SK-N-SH (cell line): ENCODE measurements at regions not wholly inside any gene's neighbourhood (a gene's known extent, or its start where the extent isn't known, plus 50 kb on each side); places are given as distances from the start of the nearest gene placed in this dataset.

Experiments
- CTCF ChIA-PET: fragments of 300-600, 350-600 bp; formaldehyde crosslinking; extraction: SDS; loops from one replicate; lab custom pipeline; 2021; lab: Yijun Ruan, JAX
- POLR2A ChIA-PET: fragments of 350-600 bp; sonication (Branson Sonifier 250); formaldehyde crosslinking; extraction: SDS; loops from one replicate; lab custom pipeline; 2020; ENCODE audit warnings: antibody characterized with exemption, inconsistent platforms; lab: Yijun Ruan, JAX
- DNase-seq: peaks from one replicate; pipeline ENCODE4 v3.0.0; 2012
- H2AFZ ChIP-seq: fragments of 200-600 bp; sonication (generic); 2 replicates; pipeline ENCODE4 v1.8.1; 2016; ENCODE audit warnings: antibody characterized with exemption, mild to moderate bottlenecking, low read depth
- H3F3A ChIP-seq: fragments of 200-600 bp; sonication (generic); replicated peaks from 2 replicates; pipeline ENCODE3; 2016; ENCODE audit warnings: antibody characterized with exemption, mild to moderate bottlenecking; ENCODE audit not compliant: insufficient read depth
- H3K27ac ChIP-seq, 2 experiments: fragments of 200-500 bp in 1 of 2; fragments of 200-600 bp in 1 of 2; sonication (Bioruptor generic) in 1 of 2; sonication (generic), shearing (Covaris generic) in 1 of 2; 2 replicates each; pipeline versions ENCODE4 v1.5.1 to v1.6.1; 2014 to 2016; ENCODE audit warnings: low read depth in 2 of 2, inconsistent platforms in 1 of 2, low read length in 1 of 2, mild to moderate bottlenecking in 1 of 2, mixed read lengths in 1 of 2
- H3K27me3 ChIP-seq: fragments of 200-600 bp; sonication (generic), shearing (Covaris generic); 2 replicates; pipeline ENCODE4 v1.6.1; 2016; ENCODE audit warnings: mixed run types; ENCODE audit not compliant: insufficient read depth
- H3K36me3 ChIP-seq, 2 experiments: fragments of 200-500 bp in 1 of 2; fragments of 200-600 bp in 1 of 2; sonication (Bioruptor generic) in 1 of 2; sonication (generic) in 1 of 2; replicated peaks in 1 of 2; 2 replicates each; pipeline versions ENCODE3 to v1.5.1; 2014 to 2016; ENCODE audit warnings: low read length in 1 of 2, mild to moderate bottlenecking in 1 of 2; ENCODE audit not compliant: insufficient read depth in 2 of 2, control insufficient read depth in 1 of 2
- H3K4me1 ChIP-seq, 2 experiments: fragments of 200-500 bp in 1 of 2; fragments of 200-600 bp in 1 of 2; sonication (Bioruptor generic) in 1 of 2; sonication (generic), shearing (Covaris generic) in 1 of 2; 2 replicates each; pipeline versions ENCODE4 v1.5.1 to v1.6.1; 2014 to 2016; ENCODE audit warnings: low read depth in 1 of 2, low read length in 1 of 2, mixed run types in 1 of 2; ENCODE audit not compliant: insufficient read depth in 2 of 2, control insufficient read depth in 1 of 2
- H3K4me2 ChIP-seq: fragments of 200-600 bp; sonication (generic), shearing (Covaris generic); 2 replicates; pipeline ENCODE4 v1.6.1; 2017; ENCODE audit warnings: mixed run types
- H3K4me3 ChIP-seq, 2 experiments: fragments of 200-500 bp in 1 of 2; fragments of 200-600 bp in 1 of 2; sonication (Bioruptor generic) in 1 of 2; sonication (generic), shearing (Covaris generic) in 1 of 2; 2 replicates each; pipeline versions ENCODE4 v1.5.1 to v1.8.1; 2014 to 2016; ENCODE audit warnings: low read depth in 2 of 2, inconsistent platforms in 1 of 2, low read length in 1 of 2, mild to moderate bottlenecking in 1 of 2, mixed read lengths in 1 of 2, moderate library complexity in 1 of 2
- H3K79me2 ChIP-seq: fragments of 200-600 bp; sonication (generic); 2 replicates; pipeline ENCODE4 v1.8.1; 2017; ENCODE audit warnings: mild to moderate bottlenecking; ENCODE audit not compliant: insufficient read depth
- H3K9ac ChIP-seq: fragments of 200-600 bp; sonication (generic); 2 replicates; pipeline ENCODE4 v1.6.1; 2017; ENCODE audit warnings: mixed run types
- H3K9me2 ChIP-seq: fragments of 200-600 bp; sonication (generic); 2 replicates; pipeline ENCODE4 v1.6.1; 2017; ENCODE audit warnings: mixed run types
- H3K9me3 ChIP-seq: fragments of 200-600 bp; sonication (generic); 2 replicates; pipeline ENCODE4 v1.6.1; 2017; ENCODE audit warnings: mixed run types, mild to moderate bottlenecking, moderate library complexity
- H4K20me1 ChIP-seq: fragments of 200-600 bp; sonication (generic); 2 replicates; pipeline ENCODE4 v1.6.1; 2017; ENCODE audit warnings: mild to moderate bottlenecking, mixed run types; ENCODE audit not compliant: insufficient read depth
- ELF1 ChIP-seq: IDR thresholded peaks from 2 replicates; pipeline ENCODE4 v1.4.0; 2012
- FOSL2 ChIP-seq: IDR thresholded peaks from 2 replicates; pipeline ENCODE4 v1.4.0; 2012; ENCODE audit warnings: low read depth, mild to moderate bottlenecking, moderate library complexity, borderline replicate concordance
- FOXJ3 ChIP-seq: sonication (generic); formaldehyde crosslinking; IDR thresholded peaks from 2 replicates; pipeline ENCODE4 v1.5.1; 2020; ENCODE audit warnings: mild to moderate bottlenecking, missing genetic modification reagents
- GABPA ChIP-seq: IDR thresholded peaks from 2 replicates; pipeline ENCODE4 v1.4.0; 2012; ENCODE audit warnings: low read depth, mild to moderate bottlenecking
- MEF2A ChIP-seq: IDR thresholded peaks from 2 replicates; pipeline ENCODE4 v1.4.0; 2012; ENCODE audit warnings: low read depth, borderline replicate concordance
- PBX3 ChIP-seq: IDR thresholded peaks from 2 replicates; pipeline ENCODE4; 2012
- RAD21 ChIP-seq: IDR thresholded peaks from 2 replicates; pipeline ENCODE4 v1.6.1; 2012; ENCODE audit warnings: mild to moderate bottlenecking, low read length
- RCOR1 ChIP-seq: fragments of 150-350 bp; IDR thresholded peaks from 2 replicates; pipeline ENCODE4 v1.6.1; 2017; ENCODE audit warnings: antibody characterized with exemption, low read length
- SIN3A ChIP-seq: IDR thresholded peaks from 2 replicates; pipeline ENCODE4 v1.6.1; 2012; ENCODE audit warnings: low read depth, mild to moderate bottlenecking, low read length, moderate library complexity, borderline replicate concordance
- SMC3 ChIP-seq: IDR thresholded peaks from 2 replicates; pipeline ENCODE4 v1.6.1; 2012; ENCODE audit warnings: low read depth, low read length, improper control_type of control experiment
- TAF1 ChIP-seq: IDR thresholded peaks from 2 replicates; pipeline ENCODE4 v1.6.1; 2012; ENCODE audit warnings: low read depth, mild to moderate bottlenecking, low read length, moderate library complexity, borderline replicate concordance
- TCF12 ChIP-seq: IDR thresholded peaks from 2 replicates; pipeline ENCODE4 v1.4.0; 2012
- TEAD4 ChIP-seq: IDR thresholded peaks from 2 replicates; pipeline ENCODE4 v1.4.0; 2012; ENCODE audit warnings: mild to moderate bottlenecking, borderline replicate concordance; ENCODE audit not compliant: insufficient read depth
- USF1 ChIP-seq: IDR thresholded peaks from 2 replicates; pipeline ENCODE4 v1.4.0; 2012; ENCODE audit warnings: low read depth, borderline replicate concordance
- USF2 ChIP-seq: fragments of 150-350 bp; IDR thresholded peaks from 2 replicates; pipeline ENCODE4 v1.6.1; 2017; ENCODE audit warnings: antibody characterized with exemption, low read length, low read depth, borderline replicate concordance
- ZBTB33 ChIP-seq: IDR thresholded peaks from 2 replicates; pipeline ENCODE4 v1.4.0; 2012; ENCODE audit warnings: low read depth, borderline replicate concordance
- WGBS: methylation state at CpG from one replicate; pipeline ENCODE4 v1.1.6; 2017; ENCODE audit warnings: low lambda C conversion rate; 5-methylcytosine and 5-hydroxymethylcytosine counted together

- peaks cover 20% of the 10 kb centered on the region for H3K79me2 ChIP-seq
These were observed 294.4 kb downstream of the SOX9 start for GRCh38 chr17:72414967-72415853.

GRCh38 chr17:72416054-72416675 is 295.3 kb downstream of the SOX9 start:
- H3K4me2 ChIP-seq = peak overlapping the region; percentile 66
- no peaks in the 10 kb centered on the region for H3K27me3 ChIP-seq
- H3K79me2 ChIP-seq = peaks cover 27% of the 10 kb centered on the region
- H3K9me3 ChIP-seq = peaks cover 13% of the 10 kb centered on the region
- peaks cover 0 to 10% of the 10 kb centered on the region in 2 experiments for H3K36me3 ChIP-seq
- no peak overlapping the region for H3K4me3 ChIP-seq
- ChIA-PET POLR2A (no interaction called here), CTCF (interaction anchor here (1.0 to 1.9 kb wide), 3 partner anchors 13 to 124 kb away, joined by 3 to 5 read pairs (median 5); no protein-coding TSS in a partner anchor)
- DNase-seq = peak; percentile 72
- peak overlapping the region; percentile 65 for H3K9ac ChIP-seq
- H3K9me2 ChIP-seq = no peaks in the 10 kb centered on the region
- H3K27ac ChIP-seq = peak overlapping the region; percentile 80 to 96
- peaks cover 16 to 46% of the 10 kb centered on the region in 2 experiments; a peak in 3 of 4 replicates for H3K4me1 ChIP-seq
- H4K20me1 ChIP-seq = no peaks in the 10 kb centered on the region
- 17% methylated on average over 6 of the region's 6 CpGs for WGBS
- H3F3A ChIP-seq = peaks cover 29% of the 10 kb centered on the region
- H2AFZ ChIP-seq = peak overlapping the region; percentile 61
- TF ChIP-seq ELF1 (no peak), GABPA (no peak), RAD21 (no peak; the same call in 1 of the 2 replicates), MEF2A (no peak), PBX3 (peak; percentile 56), ZBTB33 (no peak), TAF1 (peak; percentile 58; the same call in 1 of the 2 replicates), TCF12 (peak; percentile 83), USF1 (no peak), SIN3A (peak; percentile 75; the same call in 1 of the 2 replicates), USF2 (no peak), FOSL2 (peak; percentile 12; the same call in 1 of the 2 replicates), FOXJ3 (CRISPR knock-in tag) (no peak), SMC3 (no peak), TEAD4 (0 out of 2 replicates have a peak, but pooled peaks have one; percentile 56)

More at GRCh38 chr17:72414967-72415853, 294.4 kb downstream of the SOX9 start:
- Histone ChIP-seq H3K4me2 (peak overlapping the region; percentile 66), H2AFZ (peak overlapping the region; percentile 61; the same call in 1 of the 2 replicates), H3K9me3 (peaks cover 13% of the 10 kb centered on the region), H3K27me3 (no peaks in the 10 kb centered on the region), H3K4me3 (no peak overlapping the region), H4K20me1 (no peaks in the 10 kb centered on the region), H3K27ac (peak overlapping the region; percentile 80 to 96), H3K4me1 (peaks cover 10 to 41% of the 10 kb centered on the region in 2 experiments; a peak in 3 of 4 replicates), H3K9me2 (no peaks in the 10 kb centered on the region), H3K9ac (peak overlapping the region; percentile 65), H3F3A (peaks cover 24% of the 10 kb centered on the region), H3K36me3 (peaks cover 0 to 10% of the 10 kb centered on the region in 2 experiments)
- TF ChIP-seq TCF12 (no peak), RCOR1 (no peak), FOXJ3 (CRISPR knock-in tag) (no peak), SMC3 (no peak), MEF2A (no peak)
- 96% methylated on average over 6 of the region's 9 CpGs for WGBS
- CTCF ChIA-PET = interaction anchor here (1.9 kb wide), 1 partner anchor 17 kb away, joined by 5 read pairs; no protein-coding TSS in a partner anchor
- no peak for DNase-seq
- POLR2A ChIA-PET = no interaction called here
